A673 (cell line): ENCODE measurements at regions not wholly inside any gene's neighbourhood (a gene's known extent, or its start where the extent isn't known, plus 50 kb on each side); places are given as distances from the start of the nearest gene placed in this dataset.

Experiments used
- BruUV-seq: library from RNA; stranded (reverse); fragments of 400-500 nt; replicated peaks from 2 replicates; lab custom pipeline; 2021; lab: Mats Ljungman, UMichigan
- CTCF ChIA-PET: fragments of 300-600 bp; sonication (Branson Sonifier 250); formaldehyde crosslinking; loops from one replicate; lab custom pipeline; 2022; ENCODE audit warnings: antibody characterized with exemption; lab: Charles Lee
- POLR2A ChIA-PET: fragments of 300-600 bp; sonication (Branson Sonifier 250); formaldehyde crosslinking; loops from one replicate; lab custom pipeline; 2022; ENCODE audit warnings: antibody characterized with exemption; ENCODE audit not compliant: low non-redundant PET; lab: Charles Lee
- DNase-seq: peaks from one replicate; pipeline ENCODE4 v3.0.0-alpha.2; 2015; ENCODE audit warnings: low spot score
- H3K27ac ChIP-seq: fragments of 200-600 bp; sonication (generic); 2 replicates; pipeline ENCODE4 v1.5.1; 2016; ENCODE audit warnings: mixed run types, low read depth, mild to moderate bottlenecking, mixed read lengths, antibody characterized with exemption, low read length; ENCODE audit not compliant: poor library complexity, severe bottlenecking
- H3K27me3 ChIP-seq: fragments of 200-600 bp; sonication (generic); replicated peaks from 2 replicates; pipeline ENCODE4 v1.6.1; 2017; ENCODE audit warnings: mixed run types, low read depth, mild to moderate bottlenecking, mixed read lengths, antibody characterized with exemption, low read length; ENCODE audit not compliant: insufficient read depth, poor library complexity
- H3K36me3 ChIP-seq: fragments of 200-600 bp; sonication (generic); 2 replicates; pipeline ENCODE4 v1.6.1; 2016; ENCODE audit warnings: mixed run types, mild to moderate bottlenecking, mixed read lengths, antibody characterized with exemption, low read length; ENCODE audit not compliant: insufficient read depth, poor library complexity, severe bottlenecking
- H3K4me1 ChIP-seq: fragments of 200-600 bp; sonication (generic); 2 replicates; pipeline ENCODE4 v1.6.1; 2017; ENCODE audit warnings: mixed run types, mild to moderate bottlenecking, mixed read lengths, antibody characterized with exemption, low read length; ENCODE audit not compliant: insufficient read depth, poor library complexity, severe bottlenecking
- H3K4me3 ChIP-seq: fragments of 200-600 bp; sonication (generic); 2 replicates; pipeline ENCODE4 v1.5.1; 2016; ENCODE audit warnings: low read depth, mixed run types, mild to moderate bottlenecking, mixed read lengths, low read length; ENCODE audit not compliant: poor library complexity, severe bottlenecking
- H3K9me3 ChIP-seq: fragments of 200-600 bp; sonication (generic); 2 replicates; pipeline ENCODE4 v1.6.1; 2016; ENCODE audit warnings: mixed run types, low read depth, mild to moderate bottlenecking, mixed read lengths, antibody characterized with exemption, low read length; ENCODE audit not compliant: poor library complexity, severe bottlenecking
- EZH2 ChIP-seq: fragments of 200-600 bp; sonication (generic); IDR thresholded peaks from 2 replicates; pipeline ENCODE4 v1.6.1; 2017; ENCODE audit warnings: borderline replicate concordance, low read depth, mild to moderate bottlenecking, mixed read lengths, antibody characterized with exemption, low read length; ENCODE audit not compliant: poor library complexity, severe bottlenecking
- intact Hi-C: fragments of 100-400 bp; cut with micrococcal nuclease; formaldehyde crosslinking; loops from one replicate; pipeline ENCODE4 v1.10.0; 2022; ENCODE audit not compliant: unreplicated experiment
- TF ChIP-seq, protein P1 (sequence below): fragments of 300-800, 200-600 bp; sonication (generic); conservative IDR thresholded peaks from 2 replicates; pipeline ENCODE4 v1.5.1; 2017; ENCODE audit warnings: low read depth, mild to moderate bottlenecking, antibody characterized with exemption, low read length, moderate library complexity, mixed read lengths

DNA sequence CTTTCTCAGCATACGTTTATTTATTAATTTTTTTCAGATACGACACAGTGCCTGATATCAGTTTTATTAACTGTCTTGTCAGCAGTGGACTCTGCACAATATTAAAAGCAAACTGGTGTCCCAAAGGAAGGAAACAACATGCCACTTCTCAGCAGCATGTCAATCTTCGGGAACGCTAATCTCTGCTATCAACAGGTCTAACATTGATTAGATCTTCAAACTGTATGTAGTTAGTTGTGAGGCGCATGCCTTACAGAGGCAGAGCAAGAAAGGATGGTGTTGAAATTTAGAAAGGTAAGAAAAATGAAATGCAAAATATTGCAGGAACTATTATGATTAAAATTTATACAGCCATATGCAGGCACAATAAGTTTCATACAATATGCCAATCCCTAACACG lies 233.7 kb upstream of the NDST3 start:
- H3K36me3 ChIP-seq, result no peaks in the 10 kb centered on the region
- BruUV-seq, result no TSS peak
- H3K9me3 ChIP-seq, result no peaks in the 10 kb centered on the region
- TF ChIP-seq EZH2, result no peak
- TF ChIP-seq, protein P1, sequence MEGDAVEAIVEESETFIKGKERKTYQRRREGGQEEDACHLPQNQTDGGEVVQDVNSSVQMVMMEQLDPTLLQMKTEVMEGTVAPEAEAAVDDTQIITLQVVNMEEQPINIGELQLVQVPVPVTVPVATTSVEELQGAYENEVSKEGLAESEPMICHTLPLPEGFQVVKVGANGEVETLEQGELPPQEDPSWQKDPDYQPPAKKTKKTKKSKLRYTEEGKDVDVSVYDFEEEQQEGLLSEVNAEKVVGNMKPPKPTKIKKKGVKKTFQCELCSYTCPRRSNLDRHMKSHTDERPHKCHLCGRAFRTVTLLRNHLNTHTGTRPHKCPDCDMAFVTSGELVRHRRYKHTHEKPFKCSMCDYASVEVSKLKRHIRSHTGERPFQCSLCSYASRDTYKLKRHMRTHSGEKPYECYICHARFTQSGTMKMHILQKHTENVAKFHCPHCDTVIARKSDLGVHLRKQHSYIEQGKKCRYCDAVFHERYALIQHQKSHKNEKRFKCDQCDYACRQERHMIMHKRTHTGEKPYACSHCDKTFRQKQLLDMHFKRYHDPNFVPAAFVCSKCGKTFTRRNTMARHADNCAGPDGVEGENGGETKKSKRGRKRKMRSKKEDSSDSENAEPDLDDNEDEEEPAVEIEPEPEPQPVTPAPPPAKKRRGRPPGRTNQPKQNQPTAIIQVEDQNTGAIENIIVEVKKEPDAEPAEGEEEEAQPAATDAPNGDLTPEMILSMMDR, result no peak
- no peak overlapping the region for H3K4me3 ChIP-seq
- ChIA-PET CTCF (no interaction called here), POLR2A (no interaction called here)
- H3K27me3 ChIP-seq, result no peaks in the 10 kb centered on the region
- H3K27ac ChIP-seq, result no peak overlapping the region
- no peak for DNase-seq
- intact Hi-C loops, result no loop called here
- H3K4me1 ChIP-seq, result peaks cover 17% of the 10 kb centered on the region

- ChIA-PET POLR2A (no interaction called here), CTCF (no interaction called here)
- no peaks in the 10 kb centered on the region for H3K9me3 ChIP-seq
- H3K27me3 ChIP-seq, result no peaks in the 10 kb centered on the region
- DNase-seq, result no peak
- intact Hi-C loops, result no loop called here
- H3K4me1 ChIP-seq, result peaks cover 12% of the 10 kb centered on the region
- no peak overlapping the region for H3K27ac ChIP-seq
- BruUV-seq, result no TSS peak
- no peaks in the 10 kb centered on the region for H3K36me3 ChIP-seq
- TF ChIP-seq, protein P1, result no peak
- no peak for TF ChIP-seq EZH2
- H3K4me3 ChIP-seq, result no peak overlapping the region
These were observed 232.5 kb upstream of the NDST3 start for GRCh38 chr4:117801756-117802155.

GRCh38 chr4:117811731-117812130 lies 222.6 kb upstream of the NDST3 start:
- Histone ChIP-seq H3K4me1 (no peaks in the 10 kb centered on the region), H3K9me3 (no peaks in the 10 kb centered on the region), H3K4me3 (no peak overlapping the region), H3K27me3 (no peaks in the 10 kb centered on the region), H3K27ac (no peak overlapping the region), H3K36me3 (no peaks in the 10 kb centered on the region)
- no peak for DNase-seq
- ChIA-PET CTCF (no interaction called here), POLR2A (no interaction called here)
- BruUV-seq, result no TSS peak
- intact Hi-C loops, result no loop called here
- no peak for TF ChIP-seq EZH2
- TF ChIP-seq, protein P1, result no peak
